ENCODE measurements at regions not wholly inside any gene's neighbourhood (a gene's known extent, or its start where the extent isn't known, plus 50 kb on each side); places are given as distances from the start of the nearest gene placed in this dataset.

DNA sequence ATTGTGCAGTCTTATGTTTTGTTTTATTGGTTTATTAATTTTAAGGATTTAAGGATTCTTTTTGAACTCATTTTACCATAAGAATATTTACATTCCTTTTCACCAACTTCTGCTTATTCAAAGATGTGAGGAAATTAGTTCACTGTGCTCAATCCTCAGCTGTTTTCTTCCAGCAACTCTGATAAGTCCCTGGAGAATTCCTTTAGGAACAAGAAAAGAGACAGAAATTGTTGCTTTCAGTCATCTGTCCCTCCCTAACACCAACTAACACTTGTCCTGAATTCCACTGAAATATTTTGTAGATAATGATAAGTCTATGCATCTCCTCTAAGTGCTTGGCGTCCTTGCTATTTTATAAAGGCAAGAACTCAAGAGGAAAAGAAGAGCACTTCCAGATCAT is 334.8 kb upstream of the MARCKS start:
- 79% methylated on average over 1 of the region's 1 CpG for WGBS (ENCODE audit: missing lambda C conversion rate)
- ChIA-PET POLR2A (no interaction called here), CTCF (no interaction called here)
- Histone ChIP-seq H3K4me3 (no peak overlapping the region), H3K27ac (no peak overlapping the region), H3K9me3 (no peaks in the 10 kb centered on the region), H3K4me1 (no peaks in the 10 kb centered on the region), H3K4me2 (no peak overlapping the region)
- no peak for DNase-seq (ENCODE audit: low read depth in 1 of 2, low spot score in 1 of 2)
- TF ChIP-seq HEYL (CRISPR knock-in tag; IDR thresholded peaks at IDR 0.05): no peak
- no peak for TF ChIP-seq EHF (CRISPR knock-in tag; IDR thresholded peaks at IDR 0.05)
- TF ChIP-seq, protein P1, sequence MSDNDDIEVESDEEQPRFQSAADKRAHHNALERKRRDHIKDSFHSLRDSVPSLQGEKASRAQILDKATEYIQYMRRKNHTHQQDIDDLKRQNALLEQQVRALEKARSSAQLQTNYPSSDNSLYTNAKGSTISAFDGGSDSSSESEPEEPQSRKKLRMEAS (IDR thresholded peaks at IDR 0.05): no peak
- no peak for TF ChIP-seq CTCF (IDR thresholded peaks at IDR 0.05)
- TF ChIP-seq HDAC2 (IDR thresholded peaks at IDR 0.05): no peak
- no peak for TF ChIP-seq SMC3 (IDR thresholded peaks at IDR 0.05)
- no peak for TF ChIP-seq NR3C1 (IDR thresholded peaks at IDR 0.05)
- TF ChIP-seq RARB (CRISPR knock-in tag; IDR thresholded peaks at IDR 0.05): no peak
- no peak for TF ChIP-seq CHD2 (IDR thresholded peaks at IDR 0.05; ENCODE audit: low read length, partially characterized antibody)
- TF ChIP-seq RFX5 (IDR thresholded peaks at IDR 0.05): no peak
- TF ChIP-seq BHLHE40 (IDR thresholded peaks at IDR 0.05; ENCODE audit: low read depth, low read length): no peak
- TF ChIP-seq HMGXB4 (CRISPR knock-in tag; IDR thresholded peaks at IDR 0.05; ENCODE audit: borderline replicate concordance): no peak
- no peak for TF ChIP-seq ATOH8 (CRISPR knock-in tag; IDR thresholded peaks at IDR 0.05; ENCODE audit: low read depth)
- TF ChIP-seq, protein P2, sequence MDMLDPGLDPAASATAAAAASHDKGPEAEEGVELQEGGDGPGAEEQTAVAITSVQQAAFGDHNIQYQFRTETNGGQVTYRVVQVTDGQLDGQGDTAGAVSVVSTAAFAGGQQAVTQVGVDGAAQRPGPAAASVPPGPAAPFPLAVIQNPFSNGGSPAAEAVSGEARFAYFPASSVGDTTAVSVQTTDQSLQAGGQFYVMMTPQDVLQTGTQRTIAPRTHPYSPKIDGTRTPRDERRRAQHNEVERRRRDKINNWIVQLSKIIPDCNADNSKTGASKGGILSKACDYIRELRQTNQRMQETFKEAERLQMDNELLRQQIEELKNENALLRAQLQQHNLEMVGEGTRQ (IDR thresholded peaks at IDR 0.05): no peak
- no peak for TF ChIP-seq BCL3 (IDR thresholded peaks at IDR 0.05)
- no peak for TF ChIP-seq REST (IDR thresholded peaks at IDR 0.05)
- TF ChIP-seq CEBPB (IDR thresholded peaks at IDR 0.05): no peak
- ATAC-seq: no peak
- FAIRE-seq: no peak

DNA sequence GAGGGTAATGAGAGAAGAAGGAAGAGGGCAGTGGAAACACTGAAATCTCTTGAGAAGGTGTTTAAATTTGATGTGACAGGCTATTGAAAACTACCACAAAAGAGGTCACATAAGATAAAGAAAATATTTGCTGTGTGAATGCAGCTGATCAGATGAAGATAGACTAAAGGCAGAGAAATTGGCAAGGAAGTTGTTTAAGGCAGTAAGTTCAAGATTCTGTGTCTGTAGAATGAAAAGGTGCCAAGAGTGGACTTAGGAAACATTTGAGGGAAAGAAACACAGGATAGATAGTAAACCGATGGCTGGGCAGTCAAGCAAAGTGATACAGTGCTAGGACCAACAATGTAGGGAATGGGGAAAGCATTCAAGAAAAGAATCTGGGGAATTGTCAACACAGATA is 332.3 kb upstream of the MARCKS start:
- WGBS (ENCODE audit: missing lambda C conversion rate): 46% methylated on average over 1 of the region's 1 CpG
- CTCF ChIA-PET: no interaction called here
- Histone ChIP-seq H3K4me1 (no peaks in the 10 kb centered on the region), H3K9me3 (no peaks in the 10 kb centered on the region), H3K4me3 (no peak overlapping the region), H3K27ac (no peak overlapping the region), H3K4me2 (no peak overlapping the region)
- FAIRE-seq (no peak), ATAC-seq (no peak), DNase-seq (ENCODE audit: low read depth in 1 of 2, low spot score in 1 of 2) (no peak)
- POLR2A ChIA-PET: no interaction called here
- no peak for TF ChIP-seq POLR2A (IDR thresholded peaks at IDR 0.05; ENCODE audit: low read length)
- no peak for TF ChIP-seq ATOH8 (CRISPR knock-in tag; IDR thresholded peaks at IDR 0.05; ENCODE audit: low read depth)
- no peak for TF ChIP-seq TP53 (CRISPR knock-in tag; IDR thresholded peaks at IDR 0.05)
- TF ChIP-seq RAD21 (conservative IDR thresholded peaks at IDR 0.05 in 1 of 2, IDR thresholded peaks at IDR 0.05 in 1 of 2): no peak
- no peak for TF ChIP-seq KDM1A (IDR thresholded peaks at IDR 0.05; ENCODE audit: low read depth)
- TF ChIP-seq, protein P3, sequence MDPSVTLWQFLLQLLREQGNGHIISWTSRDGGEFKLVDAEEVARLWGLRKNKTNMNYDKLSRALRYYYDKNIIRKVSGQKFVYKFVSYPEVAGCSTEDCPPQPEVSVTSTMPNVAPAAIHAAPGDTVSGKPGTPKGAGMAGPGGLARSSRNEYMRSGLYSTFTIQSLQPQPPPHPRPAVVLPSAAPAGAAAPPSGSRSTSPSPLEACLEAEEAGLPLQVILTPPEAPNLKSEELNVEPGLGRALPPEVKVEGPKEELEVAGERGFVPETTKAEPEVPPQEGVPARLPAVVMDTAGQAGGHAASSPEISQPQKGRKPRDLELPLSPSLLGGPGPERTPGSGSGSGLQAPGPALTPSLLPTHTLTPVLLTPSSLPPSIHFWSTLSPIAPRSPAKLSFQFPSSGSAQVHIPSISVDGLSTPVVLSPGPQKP (IDR thresholded peaks at IDR 0.05; ENCODE audit: low read depth, low read length): no peak
- TF ChIP-seq BHLHE40 (IDR thresholded peaks at IDR 0.05; ENCODE audit: low read depth, low read length): no peak
- no peak for TF ChIP-seq RARB (CRISPR knock-in tag; IDR thresholded peaks at IDR 0.05)
- TF ChIP-seq MAFK (IDR thresholded peaks at IDR 0.05; ENCODE audit: partially characterized antibody): no peak
- TF ChIP-seq ESRRA (IDR thresholded peaks at IDR 0.05; ENCODE audit: borderline replicate concordance, low read length): no peak
- no peak for TF ChIP-seq HDAC2 (IDR thresholded peaks at IDR 0.05)
- TF ChIP-seq ZSCAN20 (CRISPR knock-in tag; IDR thresholded peaks at IDR 0.05): no peak
- no peak for TF ChIP-seq EHMT2 (IDR thresholded peaks at IDR 0.05; ENCODE audit: low read depth)
- no peak for TF ChIP-seq RFX5 (IDR thresholded peaks at IDR 0.05)

All from A549 (cell line).